ENCODE measurements at regions not wholly inside any gene's neighbourhood (a gene's known extent, or its start where the extent isn't known, plus 50 kb on each side); places are given as distances from the start of the nearest gene placed in this dataset.

GRCh38 chr11:95692526-95693260 lies 96.9 kb downstream of the FAM76B start:
- TF ChIP-seq CTCF (conservative IDR thresholded peaks at IDR 0.05 in 1 of 2, IDR thresholded peaks at IDR 0.05 in 1 of 2; ENCODE audit: extremely low read depth in 1 of 2, insufficient read depth in 1 of 2, low read depth in 1 of 2, low read length in 2 of 2) (no peak), EZH2 (IDR thresholded peaks at IDR 0.05; ENCODE audit: borderline replicate concordance, low read length) (no peak)

Data from mammary epithelial cell (primary cell).